Naive B cell (primary cell): ENCODE measurements at regions not wholly inside any gene's neighbourhood (a gene's known extent, or its start where the extent isn't known, plus 50 kb on each side); places are given as distances from the start of the nearest gene placed in this dataset.

Experiments
- ATAC-seq, 2 donors: fragments of 150-1000 bp; cut with Tn5 transposase; 2 replicates each; pipeline ENCODE4 v1.10.0; 2021; ENCODE audit warnings: low read depth in 2 of 2, mild to moderate bottlenecking in 2 of 2, moderate library complexity in 2 of 2
- DNase-seq: peaks from one replicate; pipeline ENCODE4 v3.0.0; 2022
- H3K27ac Mint-ChIP-seq, 6 donors: one replicate each; pipeline ENCODE4 v1.8.0; 2020 to 2022; ENCODE audit warnings: mild to moderate bottlenecking in 6 of 6, mixed read lengths in 6 of 6, moderate library complexity in 5 of 6, inconsistent platforms in 2 of 6
- H3K27me3 Mint-ChIP-seq, 3 donors: one replicate each; pipeline ENCODE4 v1.8.0; 2021 to 2022; ENCODE audit warnings: mixed read lengths in 3 of 3, mild to moderate bottlenecking in 1 of 3
- H3K36me3 Mint-ChIP-seq, 2 donors: one replicate each; pipeline ENCODE4 v1.8.0; 2020 to 2022; ENCODE audit warnings: mixed read lengths in 2 of 2, inconsistent platforms in 1 of 2, mild to moderate bottlenecking in 1 of 2
- H3K4me1 Mint-ChIP-seq, 3 donors: one replicate each; pipeline ENCODE4 v1.8.0; 2020 to 2022; ENCODE audit warnings: mixed read lengths in 3 of 3, inconsistent platforms in 1 of 3, mild to moderate bottlenecking in 1 of 3, moderate library complexity in 1 of 3
- H3K4me3 Mint-ChIP-seq, 8 donors: one replicate each; pipeline ENCODE4 v1.8.0; 2020 to 2022; ENCODE audit warnings: mild to moderate bottlenecking in 8 of 8, mixed read lengths in 8 of 8, moderate library complexity in 8 of 8, inconsistent platforms in 2 of 8
- H3K9me3 Mint-ChIP-seq, 7 donors: one replicate each; pipeline ENCODE4 v1.8.0; 2020 to 2022; ENCODE audit warnings: mixed read lengths in 7 of 7, mild to moderate bottlenecking in 5 of 7, inconsistent platforms in 2 of 7, moderate library complexity in 1 of 7

DNA sequence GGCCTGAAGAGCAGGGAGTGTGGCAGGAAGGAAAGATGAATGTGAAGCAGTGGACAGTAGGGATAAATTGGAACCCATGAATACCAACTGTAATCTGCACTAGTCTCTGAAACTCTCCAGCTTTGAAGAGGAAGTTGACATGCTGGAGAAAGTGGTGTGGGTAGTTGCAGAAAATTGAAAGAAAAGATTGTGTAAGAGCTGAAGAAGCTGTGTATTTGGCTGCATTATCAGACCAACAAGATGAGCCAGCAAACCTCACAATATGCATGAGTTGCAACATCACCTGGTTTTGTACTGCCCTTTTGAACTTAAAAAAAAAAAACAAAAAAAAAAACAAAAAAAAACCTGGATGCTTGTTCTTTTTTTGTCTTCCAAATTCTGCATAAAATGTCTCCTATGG is 921.9 kb upstream of the EYS start:
- no peak for DNase-seq
- H3K4me3 Mint-ChIP-seq: no peak overlapping the region
- H3K36me3 Mint-ChIP-seq: no peaks in the 10 kb centered on the region
- H3K4me1 Mint-ChIP-seq: no peaks in the 10 kb centered on the region
- H3K27ac Mint-ChIP-seq: no peak overlapping the region
- H3K9me3 Mint-ChIP-seq: peaks cover 0 to 4% (median 1%) of the 10 kb centered on the region in 7 donors
- no peaks in the 10 kb centered on the region for H3K27me3 Mint-ChIP-seq
- ATAC-seq: no peak

DNA sequence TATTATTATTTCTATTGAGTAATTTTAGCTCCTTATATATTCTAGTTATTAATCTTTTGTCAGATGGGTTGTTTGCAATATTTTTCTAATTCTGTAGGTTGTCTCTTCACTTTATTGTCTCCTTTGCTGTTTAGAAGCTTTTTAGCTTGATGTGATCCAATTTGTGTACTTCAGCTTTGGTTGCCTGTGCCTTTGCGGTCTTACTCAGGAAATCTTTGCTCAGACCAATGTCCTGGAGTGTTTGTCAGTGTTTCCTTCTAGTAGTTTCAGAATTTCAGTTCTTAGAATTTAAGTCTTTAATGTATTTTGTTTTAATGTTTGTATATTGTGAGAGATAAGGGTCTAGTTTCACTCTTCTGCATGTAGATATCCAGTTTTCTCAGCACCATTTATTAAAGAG is 916.0 kb upstream of the EYS start:
- no peak for ATAC-seq
- peak overlapping the region in 1 of 6 donors; percentile 8 for H3K27ac Mint-ChIP-seq
- no peak overlapping the region for H3K4me3 Mint-ChIP-seq
- peaks cover 0 to 4% (median 0%) of the 10 kb centered on the region in 7 donors for H3K9me3 Mint-ChIP-seq
- DNase-seq: no peak
- H3K27me3 Mint-ChIP-seq: no peaks in the 10 kb centered on the region
- H3K4me1 Mint-ChIP-seq: no peaks in the 10 kb centered on the region
- no peaks in the 10 kb centered on the region for H3K36me3 Mint-ChIP-seq

DNA sequence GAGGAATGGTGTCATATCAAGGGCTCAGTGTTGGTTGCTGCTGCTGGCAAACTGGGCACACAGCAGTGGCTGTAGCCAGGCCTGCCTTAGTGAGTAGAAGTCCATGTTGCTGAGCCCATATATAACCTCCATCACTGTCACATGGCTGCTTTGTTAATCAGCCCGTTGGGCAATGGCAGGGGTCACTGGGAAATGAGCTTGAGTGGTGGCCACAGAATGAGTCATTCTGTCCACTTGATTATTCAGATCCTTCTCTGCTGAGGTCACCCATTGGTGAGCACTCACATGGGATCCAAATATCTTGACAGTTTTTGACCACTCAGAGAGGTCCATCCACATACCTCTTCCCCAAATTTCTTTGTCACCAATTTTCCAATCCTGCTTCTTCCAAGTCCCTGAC is 898.9 kb upstream of the EYS start:
- Mint-ChIP-seq H3K4me1 (no peaks in the 10 kb centered on the region), H3K4me3 (no peak overlapping the region), H3K27me3 (no peaks in the 10 kb centered on the region), H3K27ac (no peak overlapping the region), H3K36me3 (no peaks in the 10 kb centered on the region), H3K9me3 (peaks cover 4 to 9% (median 6%) of the 10 kb centered on the region in 7 donors)
- DNase-seq (no peak), ATAC-seq (no peak)

DNA sequence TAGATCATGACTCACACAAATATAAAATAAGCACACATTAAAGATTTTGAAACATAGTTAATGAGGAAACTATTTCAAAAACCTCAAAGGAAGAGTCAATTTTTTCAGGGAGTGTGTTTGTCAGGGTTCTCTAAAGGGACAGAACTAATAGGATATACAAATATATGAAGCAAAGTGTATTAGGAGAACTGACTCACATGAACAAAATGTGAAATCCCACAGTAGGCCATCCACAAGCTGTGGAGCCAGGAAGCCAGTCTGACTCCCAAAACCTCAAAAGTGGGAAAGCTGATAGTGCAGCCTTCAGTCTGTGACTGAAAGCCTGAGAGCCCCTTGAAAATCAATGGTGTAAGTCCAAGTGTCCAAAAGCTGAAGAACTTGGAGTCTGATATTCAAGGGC is 898.0 kb upstream of the EYS start:
- Mint-ChIP-seq H3K9me3 (peaks cover 6 to 13% (median 8%) of the 10 kb centered on the region in 7 donors), H3K4me3 (no peak overlapping the region), H3K4me1 (no peaks in the 10 kb centered on the region), H3K27ac (no peak overlapping the region), H3K36me3 (no peaks in the 10 kb centered on the region), H3K27me3 (no peaks in the 10 kb centered on the region)
- DNase-seq: no peak
- ATAC-seq: no peak

DNA sequence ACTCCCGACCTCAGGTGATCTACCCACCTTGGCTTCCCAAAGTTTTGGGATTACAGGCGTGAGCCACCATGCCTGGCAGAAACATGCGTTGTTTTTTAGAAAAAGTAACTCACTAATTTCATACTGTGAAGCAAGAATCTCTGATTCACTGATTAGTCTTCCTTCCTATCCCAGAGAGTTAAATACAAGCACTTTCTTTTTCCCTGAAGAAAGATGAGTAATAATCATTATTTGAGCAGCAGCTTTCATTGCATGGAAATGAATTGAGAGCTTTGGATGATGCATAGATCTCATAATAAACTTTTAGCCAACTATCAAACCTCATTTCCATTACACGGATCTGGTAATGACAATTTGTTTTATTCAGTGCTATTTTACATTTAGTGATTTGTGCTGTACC is 892.5 kb upstream of the EYS start:
- Mint-ChIP-seq H3K27me3 (no peaks in the 10 kb centered on the region), H3K27ac (no peak overlapping the region), H3K36me3 (no peaks in the 10 kb centered on the region), H3K4me1 (no peaks in the 10 kb centered on the region), H3K4me3 (no peak overlapping the region), H3K9me3 (peaks cover 5 to 14% (median 7%) of the 10 kb centered on the region in 7 donors)
- no peak for DNase-seq
- ATAC-seq: no peak

DNA sequence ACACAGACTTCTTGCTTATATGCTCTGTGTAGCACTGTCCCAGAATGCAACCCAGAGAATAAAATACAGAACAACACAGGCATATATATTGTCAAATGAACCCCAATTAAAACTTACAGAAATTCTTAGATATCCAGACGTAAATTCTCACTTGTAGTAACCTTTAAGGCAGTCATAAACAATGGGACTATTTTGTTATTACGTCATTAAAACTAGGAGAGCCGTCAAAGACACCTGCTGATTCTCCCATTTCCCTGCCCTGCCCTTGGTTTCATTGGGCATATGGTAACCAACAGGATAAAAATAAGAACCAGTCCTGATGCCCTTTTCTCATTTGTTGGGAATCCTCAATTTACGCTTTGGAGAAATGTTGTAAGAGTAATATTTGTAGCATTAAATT is 871.3 kb upstream of the EYS start:
- no peaks in the 10 kb centered on the region for H3K4me1 Mint-ChIP-seq
- ATAC-seq: no peak
- H3K27ac Mint-ChIP-seq: no peak overlapping the region

DNA sequence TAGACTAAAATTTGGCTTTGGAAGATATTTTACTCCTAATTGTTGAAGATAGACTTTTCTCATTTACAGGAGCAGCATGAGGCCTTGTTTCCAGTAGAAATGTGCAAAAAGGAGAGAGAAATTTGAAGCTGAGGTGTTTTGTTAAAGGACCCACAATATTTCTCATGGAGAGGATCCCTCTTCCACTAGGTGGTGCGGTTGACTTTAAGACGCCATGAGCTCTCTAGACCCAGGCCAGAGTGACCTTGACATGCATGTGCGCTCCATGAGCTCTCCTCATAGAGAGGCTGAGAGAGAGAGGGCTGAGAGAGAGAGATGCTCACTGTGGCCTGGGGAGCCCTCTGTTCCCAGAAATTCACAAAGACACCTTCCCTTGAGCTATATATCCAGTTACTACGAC is 861.2 kb upstream of the EYS start:
- no peak overlapping the region for H3K27ac Mint-ChIP-seq

More for the DNA sequence above, 871.3 kb upstream of the EYS start:
- H3K36me3 Mint-ChIP-seq: no peaks in the 10 kb centered on the region
- no peak overlapping the region for H3K4me3 Mint-ChIP-seq
- no peaks in the 10 kb centered on the region for H3K27me3 Mint-ChIP-seq
- DNase-seq: no peak
- H3K9me3 Mint-ChIP-seq: peaks cover 0 to 4% (median 0%) of the 10 kb centered on the region in 7 donors

DNA sequence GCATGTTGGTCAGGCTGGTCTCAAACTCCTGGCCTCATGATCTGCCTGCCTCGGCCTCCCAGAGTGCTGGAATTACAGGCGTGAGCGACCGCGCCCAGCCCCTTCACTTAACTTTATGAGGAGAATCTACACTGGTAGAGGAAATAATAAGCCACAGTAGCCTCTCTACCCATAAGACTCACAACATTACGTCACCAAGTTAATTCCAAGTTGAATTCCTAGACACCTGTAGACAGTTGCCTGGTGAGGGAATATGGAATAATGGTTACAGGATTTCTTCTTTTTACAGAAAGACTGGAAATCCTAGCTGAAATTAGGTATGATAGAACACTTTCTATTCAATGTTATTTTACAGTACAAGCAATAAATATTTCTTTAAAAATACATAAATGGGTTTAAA is 854.5 kb upstream of the EYS start:
- Mint-ChIP-seq H3K27me3 (no peaks in the 10 kb centered on the region), H3K27ac (no peak overlapping the region), H3K4me1 (no peaks in the 10 kb centered on the region), H3K36me3 (no peaks in the 10 kb centered on the region), H3K9me3 (peaks cover 0 to 19% (median 4%) of the 10 kb centered on the region in 7 donors), H3K4me3 (no peak overlapping the region)
- no peak for ATAC-seq
- no peak for DNase-seq

More for the DNA sequence above, 861.2 kb upstream of the EYS start:
- peaks cover 0 to 10% (median 2%) of the 10 kb centered on the region in 7 donors for H3K9me3 Mint-ChIP-seq
- no peaks in the 10 kb centered on the region for H3K27me3 Mint-ChIP-seq
- no peak overlapping the region for H3K4me3 Mint-ChIP-seq
- no peaks in the 10 kb centered on the region for H3K36me3 Mint-ChIP-seq
- ATAC-seq: no peak
- no peak for DNase-seq
- H3K4me1 Mint-ChIP-seq: no peaks in the 10 kb centered on the region

DNA sequence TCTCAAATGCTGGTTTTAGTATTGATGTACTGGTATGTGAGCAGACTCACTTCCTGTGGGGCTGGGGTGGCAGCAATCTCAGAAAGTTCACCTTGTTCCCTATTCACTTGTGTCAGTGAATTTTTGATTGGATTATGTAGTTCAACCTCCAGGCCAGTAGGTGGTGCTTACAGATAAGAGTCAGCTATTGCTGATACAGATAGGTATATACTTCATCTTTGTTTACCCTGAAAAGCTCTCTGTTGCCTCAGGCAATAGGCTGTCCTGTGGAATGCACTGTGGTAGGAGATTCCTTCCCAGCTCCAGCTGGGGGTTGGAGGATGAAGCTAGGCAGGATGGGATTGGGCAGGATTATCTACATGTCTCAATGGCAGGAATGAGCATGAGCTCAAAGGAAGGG is 851.2 kb upstream of the EYS start:
- Mint-ChIP-seq H3K27ac (no peak overlapping the region), H3K4me1 (no peaks in the 10 kb centered on the region)

DNA sequence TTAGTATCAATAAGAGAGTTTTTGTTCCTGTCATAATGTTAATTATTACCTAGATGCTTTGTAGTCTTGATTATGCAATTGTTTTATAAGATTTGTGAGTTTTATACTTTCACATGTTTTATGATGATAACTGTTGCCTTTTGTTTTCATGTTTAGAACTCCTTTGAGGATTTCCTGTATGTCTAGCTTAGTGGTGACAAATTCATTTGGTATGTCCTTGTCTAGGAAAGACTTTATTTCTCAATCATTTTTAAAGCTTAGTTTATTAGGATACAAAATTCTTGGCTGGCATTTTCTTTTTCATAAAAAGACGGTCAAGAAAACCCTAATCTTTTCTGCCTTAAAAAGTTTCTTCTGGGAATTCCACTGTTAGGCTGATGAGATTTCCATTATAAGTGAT is 849.9 kb upstream of the EYS start:
- DNase-seq: no peak

More for the DNA sequence above, 851.2 kb upstream of the EYS start:
- Mint-ChIP-seq H3K36me3 (no peaks in the 10 kb centered on the region), H3K27me3 (no peaks in the 10 kb centered on the region), H3K4me3 (no peak overlapping the region), H3K9me3 (peaks cover 5 to 33% (median 17%) of the 10 kb centered on the region in 7 donors)
- DNase-seq (no peak), ATAC-seq (no peak)

DNA sequence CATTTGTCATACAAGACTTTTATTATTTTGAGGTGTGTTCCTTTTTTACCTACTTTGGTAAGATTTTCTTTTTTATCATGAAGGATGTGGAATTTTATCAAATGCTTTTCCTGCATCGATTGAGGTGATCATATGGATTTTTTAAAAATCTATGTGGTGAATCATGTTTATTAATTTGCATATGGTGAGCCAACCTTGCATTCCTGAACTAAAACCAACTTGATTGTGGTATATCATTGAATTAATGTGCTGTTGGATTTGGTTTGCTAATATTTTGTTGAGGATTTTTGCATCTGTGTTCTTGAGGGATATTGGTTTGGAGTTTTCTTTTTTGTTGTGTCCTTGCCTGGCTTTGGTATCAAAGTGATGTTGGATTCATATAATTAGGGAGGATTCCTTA is 848.1 kb upstream of the EYS start:
- H3K4me3 Mint-ChIP-seq: peak overlapping the region in 1 of 8 donors; percentile 30
- H3K9me3 Mint-ChIP-seq: peaks cover 0 to 32% (median 21%) of the 10 kb centered on the region in 7 donors
- DNase-seq (no peak), ATAC-seq (no peak)
- no peaks in the 10 kb centered on the region for H3K27me3 Mint-ChIP-seq
- no peak overlapping the region for H3K27ac Mint-ChIP-seq
- H3K4me1 Mint-ChIP-seq: no peaks in the 10 kb centered on the region
- no peaks in the 10 kb centered on the region for H3K36me3 Mint-ChIP-seq

More for the DNA sequence above, 849.9 kb upstream of the EYS start:
- Mint-ChIP-seq H3K9me3 (peaks cover 4 to 30% (median 17%) of the 10 kb centered on the region in 7 donors), H3K27ac (no peak overlapping the region), H3K36me3 (no peaks in the 10 kb centered on the region), H3K27me3 (no peaks in the 10 kb centered on the region), H3K4me3 (no peak overlapping the region), H3K4me1 (no peaks in the 10 kb centered on the region)
- no peak for ATAC-seq

DNA sequence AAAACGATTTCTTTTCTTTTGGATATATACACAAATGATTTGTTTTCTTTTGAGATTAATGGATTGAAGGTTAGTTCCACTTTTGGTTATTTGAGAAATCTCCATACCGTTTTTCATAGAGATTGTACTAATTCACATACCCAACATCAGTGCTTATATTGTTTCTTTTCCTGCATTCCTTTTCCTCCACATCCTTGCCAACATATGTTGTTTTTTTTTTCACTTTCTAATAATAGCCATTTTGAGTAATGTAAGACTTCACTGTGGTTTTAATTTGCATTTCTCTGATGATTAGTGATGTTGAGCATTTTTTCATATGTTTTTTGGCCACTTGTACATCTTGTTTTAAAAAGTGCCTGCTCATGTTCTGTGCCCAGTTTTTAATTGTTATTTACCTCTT is 846.4 kb upstream of the EYS start:
- DNase-seq: no peak
- no peaks in the 10 kb centered on the region for H3K4me1 Mint-ChIP-seq
- ATAC-seq: no peak
- H3K27me3 Mint-ChIP-seq: no peaks in the 10 kb centered on the region
- H3K36me3 Mint-ChIP-seq: no peaks in the 10 kb centered on the region
- H3K9me3 Mint-ChIP-seq: peaks cover 0 to 32% (median 21%) of the 10 kb centered on the region in 7 donors
- no peak overlapping the region for H3K27ac Mint-ChIP-seq
- no peak overlapping the region for H3K4me3 Mint-ChIP-seq

DNA sequence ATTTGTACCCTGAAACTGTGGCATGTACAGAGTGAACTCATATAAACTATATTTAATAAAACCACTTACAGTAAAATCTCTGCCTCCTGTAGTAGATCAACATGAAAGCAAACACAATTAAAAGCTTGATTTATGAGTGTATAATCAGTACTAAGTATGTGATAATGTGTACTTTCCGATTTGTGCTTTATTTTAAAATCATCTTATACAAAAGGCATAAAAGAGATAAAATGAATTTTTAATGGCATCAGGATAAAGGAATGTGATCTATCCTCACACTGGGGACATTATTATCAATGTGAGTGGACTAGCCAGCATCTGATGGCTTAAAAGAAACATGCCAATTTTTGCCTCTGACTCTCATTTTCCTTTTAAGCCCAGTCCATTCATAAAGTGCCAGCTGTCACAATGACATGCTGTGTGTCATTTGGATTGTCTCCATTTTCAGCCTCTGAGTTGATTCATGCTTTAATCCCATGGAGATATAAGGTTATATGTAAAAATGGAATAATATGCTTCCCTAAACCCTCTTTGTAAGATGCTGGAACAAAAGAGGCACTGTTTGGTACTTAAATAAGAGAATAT is 831.6 kb upstream of the EYS start:
- no peak for DNase-seq
- H3K27me3 Mint-ChIP-seq: no peaks in the 10 kb centered on the region
- no peaks in the 10 kb centered on the region for H3K36me3 Mint-ChIP-seq
- H3K9me3 Mint-ChIP-seq: peaks cover 0 to 7% (median 2%) of the 10 kb centered on the region in 7 donors
- H3K27ac Mint-ChIP-seq: no peak overlapping the region
- H3K4me1 Mint-ChIP-seq: no peaks in the 10 kb centered on the region
- no peak for ATAC-seq
- H3K4me3 Mint-ChIP-seq: no peak overlapping the region

DNA sequence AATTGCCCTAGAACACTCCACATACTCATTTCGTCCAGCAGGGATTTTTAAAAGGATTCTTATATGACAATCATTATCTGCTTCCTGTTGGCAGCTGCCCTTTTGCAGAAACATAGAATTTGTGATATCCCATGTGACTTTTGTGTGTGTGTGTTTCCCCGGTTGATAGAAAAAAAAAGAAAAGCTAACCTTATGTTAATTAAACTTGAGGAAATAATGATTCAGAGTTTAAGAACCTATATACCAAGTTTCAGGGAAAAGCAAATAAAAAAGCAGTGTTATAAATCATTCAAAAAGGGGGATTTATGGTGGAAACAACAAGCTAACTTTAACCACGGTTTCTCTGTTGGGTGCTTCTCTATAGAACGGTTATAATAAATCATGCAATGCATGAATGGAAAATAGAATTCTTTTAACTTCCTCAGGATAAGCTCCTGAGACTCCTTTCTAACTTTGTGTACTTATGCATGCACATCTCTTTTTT is 826.9 kb upstream of the EYS start:
- no peak overlapping the region for H3K27ac Mint-ChIP-seq
- no peaks in the 10 kb centered on the region for H3K27me3 Mint-ChIP-seq
- no peak for ATAC-seq
- no peaks in the 10 kb centered on the region for H3K36me3 Mint-ChIP-seq
- no peaks in the 10 kb centered on the region for H3K4me1 Mint-ChIP-seq
- H3K9me3 Mint-ChIP-seq: no peaks in the 10 kb centered on the region
- DNase-seq: no peak
- H3K4me3 Mint-ChIP-seq: no peak overlapping the region

DNA sequence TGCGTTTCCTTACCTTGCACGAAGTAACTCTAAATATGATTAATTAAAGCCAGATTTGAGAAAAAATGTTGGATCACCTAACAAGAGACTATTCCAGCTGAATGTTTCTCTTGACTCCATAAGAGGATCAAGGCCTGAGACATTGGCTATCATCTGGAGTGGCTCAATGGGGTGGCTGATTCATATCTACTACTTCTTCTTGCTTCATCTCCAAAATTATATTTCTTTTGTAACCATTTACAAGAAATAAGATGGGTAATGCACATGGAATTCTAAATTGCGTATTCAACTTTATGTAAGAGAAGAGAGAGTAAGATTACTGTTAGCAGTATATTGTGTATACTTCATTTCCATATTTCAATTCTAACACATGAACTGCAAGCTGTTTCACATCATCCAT is 819.0 kb upstream of the EYS start:
- H3K4me1 Mint-ChIP-seq: no peaks in the 10 kb centered on the region
- H3K27me3 Mint-ChIP-seq: no peaks in the 10 kb centered on the region
- ATAC-seq (no peak), DNase-seq (no peak)
- H3K27ac Mint-ChIP-seq: no peak overlapping the region
- H3K36me3 Mint-ChIP-seq: no peaks in the 10 kb centered on the region
- peaks cover 0 to 7% (median 0%) of the 10 kb centered on the region in 7 donors for H3K9me3 Mint-ChIP-seq
- H3K4me3 Mint-ChIP-seq: no peak overlapping the region
